Endothelial cell of umbilical vein (primary cell): ENCODE measurements at regions not wholly inside any gene's neighbourhood (a gene's known extent, or its start where the extent isn't known, plus 50 kb on each side); places are given as distances from the start of the nearest gene placed in this dataset.

Experiments used
- EZH2 ChIP-seq: IDR thresholded peaks from 2 replicates; pipeline ENCODE4 v1.6.1; 2012; ENCODE audit warnings: borderline replicate concordance, low read depth, mild to moderate bottlenecking, moderate library complexity, low read length, inconsistent platforms; ENCODE audit not compliant: severe bottlenecking
- MYC ChIP-seq: IDR thresholded peaks from one replicate; pipeline ENCODE4 v1.6.1; 2011; ENCODE audit warnings: mild to moderate bottlenecking, low read depth, low read length
- POLR2A ChIP-seq: IDR thresholded peaks from 2 replicates; pipeline ENCODE4 v1.6.1; 2012; ENCODE audit warnings: low read depth, mild to moderate bottlenecking, control low read depth, low read length
- POLR2AphosphoS5 ChIP-seq: IDR thresholded peaks from 2 replicates; pipeline ENCODE4 v1.6.1; 2012; ENCODE audit warnings: low read depth, mild to moderate bottlenecking, control low read depth, low read length, moderate library complexity; ENCODE audit not compliant: insufficient read depth
- TF ChIP-seq, protein P1 (sequence below), 2 donors: IDR thresholded peaks; 1 replicate in 1 of 2; 2 replicates in 1 of 2; pipeline ENCODE4 v1.5.1; 2011; ENCODE audit warnings: low read length in 2 of 2, mild to moderate bottlenecking in 2 of 2, moderate library complexity in 2 of 2, control low read depth in 1 of 2, inconsistent platforms in 1 of 2, low read depth in 1 of 2; ENCODE audit not compliant: insufficient read depth in 1 of 2; ENCODE audit errors: extremely low read depth in 1 of 2
- TF ChIP-seq, protein P2 (sequence below): IDR thresholded peaks from 2 replicates; pipeline ENCODE4 v1.6.1; 2011; ENCODE audit not compliant: insufficient read depth, insufficient read length

DNA sequence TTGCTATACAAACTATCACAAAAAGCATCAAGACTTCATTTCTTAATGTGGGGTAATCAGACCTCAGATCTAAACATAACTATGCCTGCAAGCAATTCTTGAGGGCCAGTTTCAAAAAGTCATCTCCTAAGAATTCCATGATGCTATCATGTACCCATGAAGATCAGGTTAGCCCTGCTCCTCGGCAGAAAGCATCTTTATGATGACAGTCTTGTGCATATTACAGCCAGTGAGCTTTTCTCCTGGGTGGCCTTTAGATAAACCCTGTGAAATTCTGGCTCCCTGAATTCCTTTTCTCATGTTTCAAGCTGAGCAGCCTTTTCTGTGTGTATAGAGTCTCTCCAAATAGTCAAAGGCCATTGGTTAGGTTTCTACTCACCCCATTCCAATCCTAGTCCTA lies 201.9 kb upstream of the MCTP2 start:
- no peak for TF ChIP-seq POLR2AphosphoS5
- TF ChIP-seq, protein P1, sequence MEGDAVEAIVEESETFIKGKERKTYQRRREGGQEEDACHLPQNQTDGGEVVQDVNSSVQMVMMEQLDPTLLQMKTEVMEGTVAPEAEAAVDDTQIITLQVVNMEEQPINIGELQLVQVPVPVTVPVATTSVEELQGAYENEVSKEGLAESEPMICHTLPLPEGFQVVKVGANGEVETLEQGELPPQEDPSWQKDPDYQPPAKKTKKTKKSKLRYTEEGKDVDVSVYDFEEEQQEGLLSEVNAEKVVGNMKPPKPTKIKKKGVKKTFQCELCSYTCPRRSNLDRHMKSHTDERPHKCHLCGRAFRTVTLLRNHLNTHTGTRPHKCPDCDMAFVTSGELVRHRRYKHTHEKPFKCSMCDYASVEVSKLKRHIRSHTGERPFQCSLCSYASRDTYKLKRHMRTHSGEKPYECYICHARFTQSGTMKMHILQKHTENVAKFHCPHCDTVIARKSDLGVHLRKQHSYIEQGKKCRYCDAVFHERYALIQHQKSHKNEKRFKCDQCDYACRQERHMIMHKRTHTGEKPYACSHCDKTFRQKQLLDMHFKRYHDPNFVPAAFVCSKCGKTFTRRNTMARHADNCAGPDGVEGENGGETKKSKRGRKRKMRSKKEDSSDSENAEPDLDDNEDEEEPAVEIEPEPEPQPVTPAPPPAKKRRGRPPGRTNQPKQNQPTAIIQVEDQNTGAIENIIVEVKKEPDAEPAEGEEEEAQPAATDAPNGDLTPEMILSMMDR (IDR thresholded peaks at IDR 0.05; ENCODE audit: extremely low read depth in 1 of 2, insufficient read depth in 1 of 2, low read depth in 1 of 2, low read length in 2 of 2): no peak
- TF ChIP-seq POLR2A: no peak
- no peak for TF ChIP-seq EZH2
- no peak for TF ChIP-seq MYC
- TF ChIP-seq, protein P2, sequence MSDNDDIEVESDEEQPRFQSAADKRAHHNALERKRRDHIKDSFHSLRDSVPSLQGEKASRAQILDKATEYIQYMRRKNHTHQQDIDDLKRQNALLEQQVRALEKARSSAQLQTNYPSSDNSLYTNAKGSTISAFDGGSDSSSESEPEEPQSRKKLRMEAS: no peak
